ENCODE measurements at regions not wholly inside any gene's neighbourhood (a gene's known extent, or its start where the extent isn't known, plus 50 kb on each side); places are given as distances from the start of the nearest gene placed in this dataset.

- no peak overlapping the region for H3K4me3 ChIP-seq (ENCODE audit: low read depth, low read length)
- no peak for TF ChIP-seq CTCF (IDR thresholded peaks at IDR 0.05; ENCODE audit: low read depth, low read length)
Observed at GRCh38 chr2:82811946-82812345, 1647.1 kb downstream of the SUCLG1 start.

GRCh38 chr2:82803307-82803706, 1655.8 kb downstream of the SUCLG1 start:
- no peak overlapping the region for H3K4me3 ChIP-seq (ENCODE audit: low read depth, low read length)
- TF ChIP-seq CTCF (IDR thresholded peaks at IDR 0.05; ENCODE audit: low read depth, low read length) = no peak

GRCh38 chr2:82797469-82797868, 1661.6 kb downstream of the SUCLG1 start:
- no peak for TF ChIP-seq CTCF (IDR thresholded peaks at IDR 0.05; ENCODE audit: low read depth, low read length)
- H3K4me3 ChIP-seq (ENCODE audit: low read depth, low read length) = no peak overlapping the region

GRCh38 chr2:82796132-82796531, 1662.9 kb downstream of the SUCLG1 start:
- no peak for TF ChIP-seq CTCF (IDR thresholded peaks at IDR 0.05; ENCODE audit: low read depth, low read length)
- H3K4me3 ChIP-seq (ENCODE audit: low read depth, low read length) = no peak overlapping the region

GRCh38 chr2:82795446-82795845, 1663.6 kb downstream of the SUCLG1 start:
- H3K4me3 ChIP-seq (ENCODE audit: low read depth, low read length) = no peak overlapping the region
- no peak for TF ChIP-seq CTCF (IDR thresholded peaks at IDR 0.05; ENCODE audit: low read depth, low read length)

GRCh38 chr2:82793711-82794435, 1665.2 kb downstream of the SUCLG1 start:
- H3K4me3 ChIP-seq (ENCODE audit: low read depth, low read length) = no peak overlapping the region
- no peak for TF ChIP-seq CTCF (IDR thresholded peaks at IDR 0.05; ENCODE audit: low read depth, low read length)

GRCh38 chr2:82792316-82792715, 1666.8 kb downstream of the SUCLG1 start:
- TF ChIP-seq CTCF (IDR thresholded peaks at IDR 0.05; ENCODE audit: low read depth, low read length) = no peak
- no peak overlapping the region for H3K4me3 ChIP-seq (ENCODE audit: low read depth, low read length)
